CD8-positive, alpha-beta memory T cell (primary cell): ENCODE measurements at regions not wholly inside any gene's neighbourhood (a gene's known extent, or its start where the extent isn't known, plus 50 kb on each side); places are given as distances from the start of the nearest gene placed in this dataset.

Experiments used
- CTCF ChIA-PET: fragments of 350-600 bp; sonication (Branson Sonifier 250); formaldehyde crosslinking; loops from one replicate; lab custom pipeline; 2021; ENCODE audit warnings: antibody characterized with exemption; lab: Charles Lee
- POLR2A ChIA-PET: fragments of 350-600 bp; sonication (Branson Sonifier 250); formaldehyde crosslinking; loops from one replicate; lab custom pipeline; 2021; ENCODE audit warnings: antibody characterized with exemption; lab: Charles Lee
- DNase-seq, 5 donors: peaks; one replicate each; pipeline versions ENCODE4 v3.0.0 to v3.0.0-alpha.2; 2020 to 2022; ENCODE audit warnings: mixed read lengths in 1 of 5
- H3K27ac ChIP-seq: one replicate; pipeline ENCODE4 v1.7.0; 2013; ENCODE audit warnings: low read depth, mild to moderate bottlenecking, low read length, moderate library complexity
- H3K27me3 ChIP-seq: 2 replicates; pipeline ENCODE4 v1.7.0; 2013; ENCODE audit warnings: low read length, mild to moderate bottlenecking; ENCODE audit not compliant: insufficient read depth, poor library complexity, severe bottlenecking
- H3K36me3 ChIP-seq: 2 replicates; pipeline ENCODE4 v1.7.0; 2013; ENCODE audit warnings: mild to moderate bottlenecking, low read length, moderate library complexity; ENCODE audit not compliant: insufficient read depth
- H3K4me1 ChIP-seq: 2 replicates; pipeline ENCODE4 v1.7.0; 2013; ENCODE audit warnings: mild to moderate bottlenecking, low read length, moderate library complexity; ENCODE audit not compliant: insufficient read depth
- H3K4me3 ChIP-seq: 2 replicates; pipeline ENCODE4 v1.7.0; 2013; ENCODE audit warnings: mild to moderate bottlenecking, low read length
- H3K9me3 ChIP-seq: 2 replicates; pipeline ENCODE4 v1.7.0; 2013; ENCODE audit warnings: mild to moderate bottlenecking, low read length
- H3K27ac Mint-ChIP-seq, 8 donors: one replicate each; pipeline ENCODE4 v1.8.0; 2020 to 2021; ENCODE audit warnings: mixed read lengths in 8 of 8, mild to moderate bottlenecking in 6 of 8, inconsistent platforms in 3 of 8, moderate library complexity in 3 of 8
- H3K27me3 Mint-ChIP-seq, 2 donors: one replicate each; pipeline ENCODE4 v1.8.0; 2020 to 2021; ENCODE audit warnings: mixed read lengths in 2 of 2, mild to moderate bottlenecking in 1 of 2, moderate library complexity in 1 of 2
- H3K36me3 Mint-ChIP-seq, 3 donors: one replicate each; pipeline ENCODE4 v1.8.0; 2020 to 2021; ENCODE audit warnings: mixed read lengths in 3 of 3, inconsistent platforms in 1 of 3, mild to moderate bottlenecking in 1 of 3
- H3K4me1 Mint-ChIP-seq, 3 donors: one replicate each; pipeline ENCODE4 v1.8.0; 2020 to 2021; ENCODE audit warnings: mixed read lengths in 3 of 3, inconsistent platforms in 1 of 3, mild to moderate bottlenecking in 1 of 3
- H3K4me3 Mint-ChIP-seq, 7 donors: one replicate each; pipeline ENCODE4 v1.8.0; 2020 to 2021; ENCODE audit warnings: mixed read lengths in 7 of 7, mild to moderate bottlenecking in 6 of 7, moderate library complexity in 4 of 7, inconsistent platforms in 2 of 7
- H3K9me3 Mint-ChIP-seq, 5 donors: one replicate each; pipeline ENCODE4 v1.8.0; 2020 to 2022; ENCODE audit warnings: mixed read lengths in 5 of 5, mild to moderate bottlenecking in 3 of 5, moderate library complexity in 2 of 5, inconsistent platforms in 1 of 5

DNA sequence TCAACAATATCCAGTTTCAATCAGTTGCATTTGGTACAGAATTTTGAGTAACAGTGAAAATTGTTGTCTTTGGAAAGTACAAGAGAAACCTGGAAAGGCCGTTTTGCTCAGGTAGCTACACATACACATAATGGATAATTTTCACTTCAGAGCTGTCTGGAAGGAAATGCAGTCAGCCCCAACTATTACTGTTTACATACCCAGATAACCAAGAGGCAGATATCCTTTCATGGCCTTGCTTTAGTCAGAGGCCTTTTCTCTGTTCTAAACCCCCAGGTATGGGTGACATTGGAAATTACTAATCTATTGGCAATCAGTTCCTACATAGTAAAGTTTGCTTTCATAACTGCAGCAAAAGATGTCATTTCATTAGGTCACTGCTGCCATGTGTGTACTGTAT lies 244.9 kb upstream of the EMCN start:
- Histone ChIP-seq H3K9me3 (no peaks in the 10 kb centered on the region), H3K4me1 (no peaks in the 10 kb centered on the region), H3K4me3 (no peak overlapping the region), H3K27ac (no peak overlapping the region), H3K27me3 (no peaks in the 10 kb centered on the region), H3K36me3 (no peaks in the 10 kb centered on the region)
- H3K9me3 Mint-ChIP-seq = peaks cover 6 to 16% (median 13%) of the 10 kb centered on the region in 5 donors
- H3K27ac Mint-ChIP-seq = no peak overlapping the region
- H3K4me3 Mint-ChIP-seq = no peak overlapping the region
- no peaks in the 10 kb centered on the region for H3K4me1 Mint-ChIP-seq
- peaks cover 0 to 26% of the 10 kb centered on the region in 2 donors for H3K27me3 Mint-ChIP-seq
- no peak for DNase-seq
- peaks cover 0 to 9% (median 0%) of the 10 kb centered on the region in 3 donors for H3K36me3 Mint-ChIP-seq
- ChIA-PET POLR2A (no interaction called here), CTCF (no interaction called here)

DNA sequence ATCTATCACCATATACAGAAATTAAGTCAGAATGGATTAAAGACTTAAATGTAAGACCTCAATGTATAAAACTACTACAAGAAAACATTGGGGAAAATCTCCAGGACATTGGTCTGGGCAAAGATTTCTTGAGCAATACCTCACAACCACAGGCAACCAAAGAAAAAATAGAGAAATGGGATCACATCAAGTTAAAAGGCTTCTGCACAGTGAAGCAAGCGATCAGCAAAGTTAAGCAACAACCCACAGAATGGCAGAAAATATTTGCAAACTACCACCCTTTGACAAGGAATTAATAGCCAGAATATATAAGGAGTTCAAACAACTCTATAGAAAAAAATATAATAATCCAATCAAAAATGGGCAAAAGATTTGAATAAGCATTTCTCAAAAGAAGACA lies 236.9 kb upstream of the EMCN start:
- H3K27me3 Mint-ChIP-seq = peaks cover 0 to 3% of the 10 kb centered on the region in 2 donors
- no peak overlapping the region for H3K4me3 Mint-ChIP-seq
- ChIA-PET CTCF (no interaction called here), POLR2A (no interaction called here)
- Histone ChIP-seq H3K9me3 (no peaks in the 10 kb centered on the region), H3K4me1 (no peaks in the 10 kb centered on the region), H3K27me3 (no peaks in the 10 kb centered on the region), H3K36me3 (no peaks in the 10 kb centered on the region), H3K27ac (no peak overlapping the region), H3K4me3 (no peak overlapping the region)
- no peak for DNase-seq
- H3K36me3 Mint-ChIP-seq = peaks cover 0 to 3% (median 0%) of the 10 kb centered on the region in 3 donors
- peaks cover 2 to 8% (median 6%) of the 10 kb centered on the region in 5 donors for H3K9me3 Mint-ChIP-seq
- H3K27ac Mint-ChIP-seq = no peak overlapping the region
- H3K4me1 Mint-ChIP-seq = no peaks in the 10 kb centered on the region

DNA sequence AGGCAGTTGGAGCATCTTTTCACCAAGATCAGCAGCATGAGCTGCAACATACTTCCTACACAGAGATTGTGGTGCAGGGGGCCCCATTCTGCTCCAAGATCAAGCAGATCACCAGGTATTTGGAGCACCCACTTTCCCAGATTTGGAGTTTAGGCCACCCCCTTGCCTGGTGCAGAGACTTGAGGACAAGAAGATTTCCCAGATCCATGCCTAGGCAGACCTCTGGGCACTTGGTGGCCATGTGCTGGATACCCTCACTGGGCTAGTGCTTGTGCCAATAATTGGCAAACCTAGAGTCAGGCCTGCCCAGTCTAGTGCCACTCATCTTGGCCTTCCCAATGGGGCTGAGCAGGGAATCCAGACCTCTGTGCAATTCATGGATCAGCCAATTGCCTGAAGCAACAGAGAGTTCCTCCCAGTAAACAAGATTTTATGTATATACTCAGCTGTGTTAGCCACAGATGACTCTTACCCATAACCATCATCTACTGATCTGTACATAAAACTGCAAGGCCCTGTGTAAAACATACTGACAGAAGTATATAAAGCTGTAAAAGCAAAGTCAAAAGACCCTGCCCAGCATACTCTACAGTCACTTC lies 228.4 kb upstream of the EMCN start:
- no peak overlapping the region for H3K27ac Mint-ChIP-seq
- H3K4me1 ChIP-seq = no peaks in the 10 kb centered on the region
- no peak for DNase-seq
- POLR2A ChIA-PET = no interaction called here
- H3K9me3 Mint-ChIP-seq = no peaks in the 10 kb centered on the region
- H3K27me3 Mint-ChIP-seq = peaks cover 0 to 3% of the 10 kb centered on the region in 2 donors
- CTCF ChIA-PET = no interaction called here
- H3K4me3 ChIP-seq = no peak overlapping the region
- H3K27ac ChIP-seq = no peak overlapping the region
- H3K36me3 ChIP-seq = no peaks in the 10 kb centered on the region
- no peaks in the 10 kb centered on the region for H3K27me3 ChIP-seq
- no peaks in the 10 kb centered on the region for H3K4me1 Mint-ChIP-seq
- H3K4me3 Mint-ChIP-seq = no peak overlapping the region
- no peaks in the 10 kb centered on the region for H3K9me3 ChIP-seq
- H3K36me3 Mint-ChIP-seq = no peaks in the 10 kb centered on the region

DNA sequence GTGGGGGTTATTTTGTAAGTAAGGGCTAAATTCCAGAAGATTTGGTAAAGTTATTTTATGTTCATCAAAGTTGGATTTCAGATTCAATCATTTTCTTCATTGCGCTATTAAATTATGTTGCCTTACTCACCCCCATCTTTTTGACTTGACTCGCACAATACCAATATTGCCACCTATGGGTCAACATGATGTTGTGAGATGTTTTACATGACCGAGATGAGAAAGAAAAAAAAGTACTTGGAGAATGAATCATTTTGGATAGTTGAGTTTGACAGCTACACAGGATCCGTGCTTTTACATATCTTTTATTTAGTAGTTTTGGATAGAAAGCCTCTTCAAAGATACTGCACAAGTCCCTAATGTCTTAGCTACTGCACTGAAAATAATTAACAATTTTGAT lies 224.2 kb upstream of the EMCN start:
- no peaks in the 10 kb centered on the region for H3K9me3 Mint-ChIP-seq
- no peak for DNase-seq
- H3K4me3 ChIP-seq = no peak overlapping the region
- CTCF ChIA-PET = no interaction called here
- H3K36me3 Mint-ChIP-seq = no peaks in the 10 kb centered on the region
- no peaks in the 10 kb centered on the region for H3K36me3 ChIP-seq
- no peak overlapping the region for H3K27ac ChIP-seq
- H3K27ac Mint-ChIP-seq = no peak overlapping the region
- H3K27me3 Mint-ChIP-seq = peaks cover 0 to 10% of the 10 kb centered on the region in 2 donors
- H3K27me3 ChIP-seq = no peaks in the 10 kb centered on the region
- H3K4me1 Mint-ChIP-seq = no peaks in the 10 kb centered on the region
- POLR2A ChIA-PET = no interaction called here
- H3K4me1 ChIP-seq = no peaks in the 10 kb centered on the region
- no peaks in the 10 kb centered on the region for H3K9me3 ChIP-seq
- no peak overlapping the region for H3K4me3 Mint-ChIP-seq

DNA sequence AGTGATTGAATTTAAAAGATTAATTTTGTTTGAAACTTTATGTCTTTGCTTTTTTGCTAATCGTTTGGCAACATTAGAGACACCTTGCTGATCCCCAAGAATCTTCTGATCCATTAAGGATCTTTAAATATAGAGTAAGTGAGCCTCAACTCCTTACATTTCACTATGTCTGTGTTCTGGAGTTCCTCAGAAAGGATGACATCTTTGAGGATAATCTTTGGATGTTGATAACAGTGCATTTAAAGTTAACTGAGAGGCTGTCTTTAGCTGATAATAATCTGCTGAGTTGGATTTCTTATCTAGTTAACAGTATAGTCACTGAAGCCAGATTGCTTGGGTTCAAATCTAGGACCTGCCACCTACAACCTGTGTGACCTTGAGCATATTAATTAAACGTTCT lies 221.6 kb upstream of the EMCN start:
- no peaks in the 10 kb centered on the region for H3K9me3 ChIP-seq
- ChIA-PET CTCF (no interaction called here), POLR2A (no interaction called here)
- H3K4me1 Mint-ChIP-seq = no peaks in the 10 kb centered on the region
- no peak overlapping the region for H3K27ac Mint-ChIP-seq
- no peak overlapping the region for H3K4me3 Mint-ChIP-seq
- no peaks in the 10 kb centered on the region for H3K27me3 ChIP-seq
- H3K4me1 ChIP-seq = no peaks in the 10 kb centered on the region
- no peak overlapping the region for H3K4me3 ChIP-seq
- H3K9me3 Mint-ChIP-seq = peaks cover 0 to 2% (median 0%) of the 10 kb centered on the region in 5 donors
- peaks cover 0 to 9% of the 10 kb centered on the region in 2 donors for H3K27me3 Mint-ChIP-seq
- DNase-seq = no peak
- no peaks in the 10 kb centered on the region for H3K36me3 Mint-ChIP-seq
- no peaks in the 10 kb centered on the region for H3K36me3 ChIP-seq
- no peak overlapping the region for H3K27ac ChIP-seq

DNA sequence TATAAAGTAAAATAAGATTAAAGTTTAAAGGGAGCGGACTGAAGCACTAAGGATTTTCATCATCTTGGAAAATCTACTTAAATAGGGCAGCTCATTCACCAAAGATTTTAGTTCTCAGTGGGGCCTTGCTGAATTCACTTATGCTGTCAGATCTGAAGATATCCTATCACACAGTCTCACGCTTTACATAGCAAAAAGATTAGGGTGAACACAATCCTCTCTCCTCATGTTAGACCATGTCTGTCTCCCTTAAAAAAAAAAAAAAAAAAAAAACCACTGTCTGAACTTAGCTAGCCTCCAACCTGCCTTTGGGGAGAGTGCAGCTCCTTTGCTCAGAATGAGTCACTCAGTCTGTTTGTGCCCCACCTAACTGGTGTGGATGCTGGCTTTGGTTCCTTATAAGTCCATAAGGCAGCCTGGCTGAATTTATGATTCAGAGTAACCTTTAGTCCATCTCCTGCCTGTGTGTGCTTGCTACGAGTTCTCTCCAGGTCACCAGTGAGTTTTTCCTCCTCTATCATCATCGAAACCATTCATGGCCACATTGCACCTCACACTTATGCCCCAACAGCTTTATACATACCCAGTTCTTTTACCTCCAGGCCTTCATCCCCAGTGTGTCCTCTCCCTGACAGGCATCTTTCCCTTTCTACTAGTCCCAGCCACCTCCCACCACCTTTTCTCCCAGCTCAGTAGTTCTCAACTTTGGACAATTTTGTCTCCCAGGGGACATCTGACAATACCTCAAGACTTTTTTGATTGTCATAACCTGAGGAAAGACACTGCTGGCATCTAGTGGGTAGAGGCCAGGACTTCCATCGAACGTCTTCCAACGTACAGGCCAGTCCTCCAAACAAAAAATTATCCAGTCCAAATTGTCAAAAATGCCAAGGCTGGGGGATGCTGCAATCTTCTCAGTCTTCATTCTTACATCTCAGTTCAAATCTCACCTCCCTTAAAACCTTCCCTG lies 220.7 kb upstream of the EMCN start:
- H3K36me3 Mint-ChIP-seq = no peaks in the 10 kb centered on the region
- DNase-seq = no peak
- no peak overlapping the region for H3K4me3 Mint-ChIP-seq
- ChIA-PET CTCF (no interaction called here), POLR2A (no interaction called here)
- H3K36me3 ChIP-seq = no peaks in the 10 kb centered on the region
- H3K27me3 ChIP-seq = no peaks in the 10 kb centered on the region
- H3K27ac Mint-ChIP-seq = no peak overlapping the region
- H3K4me1 ChIP-seq = no peaks in the 10 kb centered on the region
- H3K27ac ChIP-seq = no peak overlapping the region
- no peak overlapping the region for H3K4me3 ChIP-seq
- no peaks in the 10 kb centered on the region for H3K4me1 Mint-ChIP-seq
- H3K27me3 Mint-ChIP-seq = peaks cover 0 to 7% of the 10 kb centered on the region in 2 donors
- peaks cover 0 to 11% (median 6%) of the 10 kb centered on the region in 5 donors for H3K9me3 Mint-ChIP-seq
- H3K9me3 ChIP-seq = no peaks in the 10 kb centered on the region

DNA sequence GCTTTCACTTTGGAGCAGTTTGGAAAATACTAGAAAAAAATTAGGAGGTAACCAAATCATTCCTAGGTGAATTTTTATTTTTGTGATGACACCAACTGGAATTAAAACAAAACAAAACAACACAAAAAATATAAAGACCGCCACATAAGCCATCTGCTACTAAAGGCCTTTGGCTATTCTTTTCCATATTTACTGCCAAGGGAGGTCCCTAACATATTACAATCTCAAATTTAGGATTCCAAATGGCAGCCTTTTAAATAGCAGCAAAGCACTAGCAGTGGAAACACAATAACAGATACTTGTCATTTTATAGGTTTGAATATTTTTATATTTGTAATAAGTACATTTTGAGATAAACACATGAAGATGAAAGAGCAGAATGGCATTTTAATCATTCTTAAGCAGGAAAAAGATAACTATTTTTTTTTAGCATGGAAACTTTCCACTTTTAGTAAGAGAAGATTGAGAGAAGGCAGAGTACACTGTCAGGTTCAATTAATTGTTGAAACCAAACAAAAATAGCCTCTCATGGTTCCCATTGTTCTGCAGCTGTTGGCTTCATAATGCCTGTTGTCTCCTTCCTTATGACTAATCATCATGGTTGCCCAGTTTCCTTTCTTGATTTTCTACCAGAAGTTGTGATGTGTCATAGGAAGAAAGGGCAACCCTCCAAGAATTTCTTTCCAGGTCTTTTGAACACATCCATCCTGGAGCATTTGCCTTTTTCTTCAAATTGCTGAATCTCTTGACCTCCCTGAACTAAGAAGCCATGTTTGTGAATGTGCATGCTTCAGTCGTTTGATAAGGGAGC lies 219.0 kb upstream of the EMCN start:
- no peak overlapping the region for H3K27ac ChIP-seq
- ChIA-PET CTCF (interaction anchor here (1.0 kb wide), 1 partner anchor 15 kb away, joined by 3 read pairs; no protein-coding TSS in a partner anchor), POLR2A (no interaction called here)
- H3K4me3 ChIP-seq = no peak overlapping the region
- no peaks in the 10 kb centered on the region for H3K4me1 ChIP-seq
- no peaks in the 10 kb centered on the region for H3K4me1 Mint-ChIP-seq
- no peaks in the 10 kb centered on the region for H3K36me3 ChIP-seq
- H3K4me3 Mint-ChIP-seq = no peak overlapping the region
- no peak for DNase-seq
- H3K27me3 ChIP-seq = no peaks in the 10 kb centered on the region
- no peak overlapping the region for H3K27ac Mint-ChIP-seq
- H3K9me3 ChIP-seq = no peaks in the 10 kb centered on the region
- H3K27me3 Mint-ChIP-seq = peaks cover 2 to 7% of the 10 kb centered on the region in 2 donors
- no peaks in the 10 kb centered on the region for H3K36me3 Mint-ChIP-seq
- peaks cover 0 to 12% (median 6%) of the 10 kb centered on the region in 5 donors for H3K9me3 Mint-ChIP-seq

DNA sequence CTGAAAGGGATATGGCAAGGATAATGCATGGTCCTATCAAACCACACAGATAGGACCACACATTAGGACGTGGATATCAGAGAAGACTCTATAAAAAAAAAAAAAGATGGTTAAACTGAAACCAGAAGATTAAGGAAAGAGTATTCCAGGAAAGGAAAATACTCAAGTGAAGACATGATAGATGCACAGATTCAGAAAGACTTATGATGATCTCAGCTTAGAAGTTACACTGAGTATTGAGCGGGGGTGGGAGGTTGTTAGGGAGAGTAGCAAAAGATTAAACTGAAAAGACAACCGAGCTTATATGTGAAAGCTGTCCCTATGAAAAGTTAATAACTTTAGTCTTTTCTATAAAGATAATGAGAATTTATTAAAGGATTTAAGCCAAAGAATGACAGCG lies 211.0 kb upstream of the EMCN start:
- Histone ChIP-seq H3K4me3 (no peak overlapping the region), H3K36me3 (no peaks in the 10 kb centered on the region), H3K27me3 (no peaks in the 10 kb centered on the region), H3K9me3 (no peaks in the 10 kb centered on the region), H3K27ac (no peak overlapping the region), H3K4me1 (no peaks in the 10 kb centered on the region)
- Mint-ChIP-seq H3K4me1 (no peaks in the 10 kb centered on the region), H3K27ac (no peak overlapping the region), H3K4me3 (no peak overlapping the region), H3K36me3 (no peaks in the 10 kb centered on the region), H3K27me3 (peaks cover 0 to 2% of the 10 kb centered on the region in 2 donors), H3K9me3 (peaks cover 0 to 5% (median 2%) of the 10 kb centered on the region in 5 donors)
- POLR2A ChIA-PET = no interaction called here
- CTCF ChIA-PET = no interaction called here
- DNase-seq = no peak
